Mononuclear cell (primary cell): ENCODE measurements at regions not wholly inside any gene's neighbourhood (a gene's known extent, or its start where the extent isn't known, plus 50 kb on each side); places are given as distances from the start of the nearest gene placed in this dataset.

Source experiments
- H3K27me3 ChIP-seq: 2 replicates; pipeline ENCODE4 v1.6.0; 2011; ENCODE audit warnings: low read length, control low read depth; ENCODE audit not compliant: insufficient read depth
- H3K4me1 ChIP-seq: 2 replicates; pipeline ENCODE4 v1.5.1; 2011; ENCODE audit warnings: mild to moderate bottlenecking, low read length, control low read depth; ENCODE audit not compliant: insufficient read depth
- H3K4me3 ChIP-seq: 2 replicates; pipeline ENCODE4 v1.5.1; 2011; ENCODE audit warnings: mild to moderate bottlenecking, low read length, moderate library complexity
- H3K9me3 ChIP-seq: 2 replicates; pipeline ENCODE4 v1.5.1; 2011; ENCODE audit warnings: low read depth, mild to moderate bottlenecking, control low read depth, low read length

DNA sequence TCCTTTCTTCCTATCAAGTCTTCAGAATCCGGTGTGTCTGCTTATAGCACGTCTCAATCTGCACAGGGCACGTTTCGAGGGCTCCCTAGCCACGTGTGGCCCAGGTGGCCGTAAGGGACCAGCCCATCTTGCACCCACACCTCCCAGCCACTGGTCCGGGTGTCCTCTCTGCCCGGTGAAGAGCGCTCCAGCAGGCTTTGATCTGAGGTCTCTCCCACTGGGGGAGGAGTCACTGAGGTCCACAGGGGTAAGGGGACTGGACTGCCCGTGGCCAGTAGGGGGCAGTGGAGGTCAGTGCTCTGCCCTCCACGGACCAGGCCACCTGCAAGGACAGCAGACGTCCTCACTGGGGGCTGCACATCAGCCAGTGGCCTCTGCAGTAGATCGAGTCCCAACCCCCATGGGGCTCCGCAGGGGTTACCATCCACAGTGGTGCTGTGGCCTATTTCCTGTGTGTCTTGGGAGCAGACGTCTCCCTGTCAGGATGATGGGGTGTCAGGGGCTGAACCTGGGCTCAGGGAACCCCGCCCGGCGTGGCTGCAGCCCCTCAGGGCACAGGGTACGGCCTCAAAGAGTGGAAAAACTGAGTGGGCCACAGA, 204.1 kb upstream of the CIBAR2 start:
- Histone ChIP-seq H3K4me3 (no peak overlapping the region), H3K4me1 (peaks cover 4% of the 10 kb centered on the region), H3K9me3 (no peaks in the 10 kb centered on the region), H3K27me3 (no peaks in the 10 kb centered on the region)

DNA sequence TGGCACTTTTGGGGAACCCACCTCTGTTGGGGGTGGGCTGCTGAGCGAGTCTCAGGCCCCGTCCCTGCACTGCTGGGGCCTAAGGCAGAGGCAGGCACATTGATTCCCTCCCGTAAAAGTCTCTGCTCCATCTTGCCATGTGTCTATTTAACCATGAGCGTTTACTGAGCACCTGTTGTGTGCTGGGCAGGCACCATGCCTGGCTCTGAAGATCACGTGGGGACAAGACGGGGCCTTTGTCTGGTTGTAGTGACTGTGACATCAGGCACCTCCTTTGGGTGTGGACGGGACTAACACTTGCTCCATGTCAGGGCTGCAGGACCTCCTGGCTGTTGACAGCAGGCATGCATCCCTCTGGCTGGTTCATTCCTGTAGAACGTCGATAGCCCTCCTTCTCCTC, 204.7 kb upstream of the CIBAR2 start:
- Histone ChIP-seq H3K4me1 (no peaks in the 10 kb centered on the region), H3K9me3 (no peaks in the 10 kb centered on the region), H3K4me3 (no peak overlapping the region), H3K27me3 (no peaks in the 10 kb centered on the region)

DNA sequence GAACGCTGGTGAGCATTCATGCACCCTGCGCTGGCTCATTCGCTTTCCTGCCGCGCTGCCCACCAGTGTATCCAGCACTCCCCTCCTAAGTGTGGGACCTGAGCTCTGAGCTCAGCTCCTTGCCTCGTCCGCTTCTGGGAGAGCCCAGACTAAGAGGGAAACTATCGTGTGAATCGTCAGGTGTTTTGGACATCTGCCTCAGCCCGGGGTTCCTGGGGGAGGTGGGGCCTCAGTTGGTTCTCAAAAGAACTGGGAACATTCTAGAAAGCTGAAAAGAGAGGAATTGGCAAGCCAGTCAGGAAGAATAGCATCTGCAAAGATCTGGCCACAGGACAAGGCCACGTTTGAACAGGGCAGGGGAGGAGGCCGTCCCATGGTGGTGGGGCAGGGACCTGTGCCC, 205.4 kb upstream of the CIBAR2 start:
- Histone ChIP-seq H3K9me3 (no peaks in the 10 kb centered on the region), H3K4me1 (no peaks in the 10 kb centered on the region), H3K4me3 (no peak overlapping the region), H3K27me3 (no peaks in the 10 kb centered on the region)

GRCh38 chr16:85319208-85319983, 207.1 kb upstream of the CIBAR2 start:
- no peaks in the 10 kb centered on the region for H3K9me3 ChIP-seq
- no peak overlapping the region for H3K4me3 ChIP-seq
- H3K4me1 ChIP-seq = no peaks in the 10 kb centered on the region
- no peaks in the 10 kb centered on the region for H3K27me3 ChIP-seq

DNA sequence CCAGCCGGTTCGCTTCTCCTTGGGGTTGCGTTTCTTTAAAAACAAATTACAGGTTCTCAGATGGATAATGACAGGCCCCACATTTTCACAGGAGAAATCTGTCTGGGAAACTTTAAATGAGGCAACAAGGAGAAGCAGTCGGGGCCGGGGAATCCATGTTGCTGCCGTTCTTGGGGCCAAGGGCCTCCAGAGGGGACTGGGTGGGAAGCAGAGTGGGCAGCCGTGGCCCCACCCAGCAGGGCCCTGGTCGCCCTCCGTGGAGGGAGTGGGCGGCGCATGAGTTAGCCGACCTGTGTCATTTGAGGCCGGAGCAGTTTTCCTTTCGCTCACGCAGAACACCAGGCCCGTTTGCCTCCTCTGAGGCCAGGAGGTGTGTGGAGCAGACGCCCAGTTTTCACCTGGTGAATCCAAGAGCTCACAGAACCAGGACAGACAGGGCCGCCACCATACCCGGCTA, 207.7 kb upstream of the CIBAR2 start:
- H3K27me3 ChIP-seq = no peaks in the 10 kb centered on the region
- no peak overlapping the region for H3K4me3 ChIP-seq
- H3K4me1 ChIP-seq = no peaks in the 10 kb centered on the region
- no peaks in the 10 kb centered on the region for H3K9me3 ChIP-seq

DNA sequence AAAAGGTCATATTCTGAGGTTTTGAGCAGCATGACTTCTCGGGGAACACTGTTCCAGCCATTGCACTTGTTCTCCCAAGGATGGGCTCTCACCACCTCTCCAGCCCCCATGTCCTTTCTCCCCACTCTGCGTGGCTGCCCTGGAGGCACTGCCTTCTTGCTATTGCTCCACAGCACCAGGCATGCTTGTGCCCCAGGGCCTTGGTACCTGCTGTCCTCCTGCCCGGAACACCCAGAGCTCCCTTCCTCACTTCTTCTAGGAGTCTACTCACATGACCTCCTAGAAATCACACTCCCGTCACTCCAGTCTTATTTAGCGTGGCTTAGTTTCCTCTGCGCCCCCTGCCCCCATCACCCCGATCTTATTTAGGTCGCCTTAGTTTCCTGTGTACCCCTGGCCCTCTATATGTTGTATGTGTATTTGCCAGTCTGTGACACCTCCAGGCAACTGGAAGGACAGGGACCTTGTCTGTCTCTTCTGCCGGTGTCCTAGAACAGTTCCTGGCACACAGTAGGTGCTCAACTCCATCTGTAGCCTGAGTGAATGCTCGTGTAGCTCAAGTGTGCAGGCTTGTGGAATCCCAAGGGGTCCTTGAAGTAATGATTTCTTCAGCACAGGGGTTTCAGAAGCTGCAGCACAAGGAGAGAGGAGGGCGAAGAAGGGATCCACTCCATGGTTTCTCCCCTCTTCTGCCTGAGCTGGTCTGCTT, 208.6 kb upstream of the CIBAR2 start:
- Histone ChIP-seq H3K4me1 (no peaks in the 10 kb centered on the region), H3K4me3 (no peak overlapping the region), H3K9me3 (no peaks in the 10 kb centered on the region), H3K27me3 (no peaks in the 10 kb centered on the region)

DNA sequence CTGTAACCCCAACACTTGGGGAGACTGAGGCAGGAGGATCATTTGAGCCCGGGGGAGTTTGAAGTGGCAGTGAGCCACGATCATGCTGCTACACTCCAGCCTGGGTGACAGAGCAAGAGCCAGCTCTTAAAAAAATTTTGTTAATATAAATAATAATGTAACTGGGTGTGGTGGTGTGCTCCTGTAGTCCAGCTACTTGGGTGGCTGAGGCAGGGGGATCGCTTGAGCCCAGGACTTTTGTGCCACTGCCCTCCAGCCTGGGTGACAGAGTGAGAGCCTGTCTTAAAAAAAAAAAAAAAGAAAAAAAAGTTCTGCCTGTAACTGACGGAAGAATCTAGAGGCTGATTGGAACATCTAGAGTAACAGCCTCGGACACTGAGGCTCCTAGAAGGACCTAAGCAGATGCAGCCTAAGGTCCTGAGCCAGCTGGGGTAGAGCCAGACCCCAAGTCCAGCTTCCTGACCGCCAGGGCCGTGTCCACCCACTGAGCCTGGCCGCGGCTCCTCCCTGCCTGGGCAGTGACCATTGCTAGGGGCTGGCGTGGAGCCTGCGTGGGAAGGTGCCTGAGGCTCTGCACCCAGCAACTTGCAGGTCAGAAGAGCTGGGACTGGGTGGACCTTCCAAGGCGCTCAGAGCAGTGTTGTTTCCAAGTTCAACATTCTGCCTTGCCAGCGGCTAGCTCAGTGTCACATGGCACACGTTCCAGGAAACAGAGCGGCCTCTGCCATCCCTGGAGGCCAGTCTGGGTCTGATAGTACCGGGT, 209.4 kb upstream of the CIBAR2 start:
- Histone ChIP-seq H3K27me3 (no peaks in the 10 kb centered on the region), H3K4me3 (no peak overlapping the region), H3K4me1 (no peaks in the 10 kb centered on the region)

DNA sequence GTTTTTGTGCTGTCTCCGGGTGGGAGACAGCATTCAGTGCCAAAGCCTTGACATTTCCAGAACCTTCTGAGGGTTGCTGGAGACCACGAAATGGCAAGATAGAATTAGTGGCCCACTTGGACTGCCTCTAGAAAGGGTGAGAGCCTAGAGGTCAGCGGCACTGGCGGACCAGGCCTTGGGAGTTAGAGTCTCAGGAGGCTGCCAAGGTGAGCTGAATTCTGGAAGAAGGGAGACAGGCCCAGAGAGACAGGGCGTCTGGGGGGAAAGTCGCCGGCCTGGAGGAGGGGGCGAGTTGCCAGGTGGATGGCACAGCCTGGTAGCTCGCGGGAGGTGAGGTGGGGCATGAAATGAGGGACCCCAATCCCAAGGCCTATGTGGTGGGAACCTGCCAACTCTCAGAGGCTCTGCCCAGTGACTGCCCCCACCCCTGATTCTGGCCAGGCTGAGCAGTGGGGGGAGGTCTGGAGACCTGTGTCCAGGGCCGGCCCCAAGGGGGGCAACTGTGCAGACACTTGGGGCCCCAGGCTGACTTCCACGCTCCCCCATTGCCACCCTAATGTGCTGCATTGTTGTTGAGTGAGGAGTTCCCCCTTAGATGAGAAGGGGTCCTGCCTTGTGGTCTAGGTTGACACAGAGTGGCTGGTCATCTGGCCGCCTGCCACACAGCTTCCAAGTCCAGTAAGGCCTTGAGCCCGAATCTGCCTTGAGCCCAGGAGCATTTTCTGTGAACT, 211.1 kb upstream of the CIBAR2 start:
- H3K9me3 ChIP-seq = no peaks in the 10 kb centered on the region
- H3K27me3 ChIP-seq = peaks cover 1% of the 10 kb centered on the region
- no peak overlapping the region for H3K4me3 ChIP-seq
- H3K4me1 ChIP-seq = no peaks in the 10 kb centered on the region

More for the DNA sequence above, 209.4 kb upstream of the CIBAR2 start:
- no peaks in the 10 kb centered on the region for H3K9me3 ChIP-seq

GRCh38 chr16:85323961-85324253, 211.6 kb upstream of the CIBAR2 start:
- Histone ChIP-seq H3K4me3 (no peak overlapping the region), H3K9me3 (no peaks in the 10 kb centered on the region), H3K4me1 (no peaks in the 10 kb centered on the region), H3K27me3 (peaks cover 3% of the 10 kb centered on the region)

DNA sequence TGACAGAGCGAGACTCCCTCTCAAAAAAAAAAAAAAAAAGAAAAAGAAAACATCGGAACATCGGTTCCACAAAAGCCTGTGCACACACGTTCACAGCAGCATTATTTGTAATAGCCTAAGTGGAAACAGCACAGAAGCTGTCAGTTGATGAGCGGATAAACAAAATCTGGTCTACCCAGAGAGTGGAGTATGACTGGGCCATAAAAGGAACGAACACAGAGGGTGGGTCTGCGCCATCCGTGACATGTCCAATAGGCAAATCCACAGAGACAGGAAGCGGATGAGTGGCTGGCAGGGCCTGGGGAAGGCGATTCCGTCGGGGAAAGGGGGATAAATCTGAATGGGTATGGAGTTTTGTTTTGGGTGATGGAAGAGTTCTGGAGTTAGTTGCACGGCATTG, 212.2 kb upstream of the CIBAR2 start:
- Histone ChIP-seq H3K4me1 (no peaks in the 10 kb centered on the region), H3K4me3 (no peak overlapping the region), H3K9me3 (no peaks in the 10 kb centered on the region), H3K27me3 (peaks cover 9% of the 10 kb centered on the region)

DNA sequence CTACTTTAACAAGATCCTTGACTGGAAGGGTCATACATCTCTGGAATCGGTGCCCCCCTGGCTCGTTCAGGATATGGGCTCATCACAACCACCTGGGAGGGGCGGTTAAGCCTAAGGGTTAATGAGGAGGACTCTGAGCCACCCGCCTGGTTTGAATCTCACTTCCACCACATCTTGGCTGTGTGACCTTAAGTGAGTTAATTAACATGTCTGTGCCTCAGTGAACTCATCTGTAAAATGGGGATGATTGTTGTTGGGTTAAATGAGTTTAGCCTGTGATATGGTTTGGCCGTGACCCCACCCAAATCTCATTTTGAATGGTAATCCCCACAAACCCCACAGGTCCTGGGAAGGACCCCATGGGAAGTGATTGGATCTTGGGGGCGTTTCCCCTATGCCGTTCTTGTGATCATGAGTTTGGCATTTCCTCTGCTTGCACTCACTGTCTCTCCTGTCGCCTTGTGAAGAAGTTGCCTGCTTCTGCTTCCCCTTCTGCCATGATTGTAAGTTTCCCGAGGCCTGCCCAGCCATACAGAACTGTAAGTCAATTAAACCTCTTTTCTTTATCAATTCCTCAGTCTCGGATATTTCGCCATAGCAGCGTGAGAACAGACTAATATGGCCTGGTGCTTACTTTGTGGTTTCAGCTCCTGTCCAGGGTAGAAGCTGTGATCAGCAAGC, 214.0 kb upstream of the CIBAR2 start:
- H3K9me3 ChIP-seq = no peaks in the 10 kb centered on the region
- no peak overlapping the region for H3K4me3 ChIP-seq
- no peaks in the 10 kb centered on the region for H3K4me1 ChIP-seq
- peaks cover 15% of the 10 kb centered on the region for H3K27me3 ChIP-seq

DNA sequence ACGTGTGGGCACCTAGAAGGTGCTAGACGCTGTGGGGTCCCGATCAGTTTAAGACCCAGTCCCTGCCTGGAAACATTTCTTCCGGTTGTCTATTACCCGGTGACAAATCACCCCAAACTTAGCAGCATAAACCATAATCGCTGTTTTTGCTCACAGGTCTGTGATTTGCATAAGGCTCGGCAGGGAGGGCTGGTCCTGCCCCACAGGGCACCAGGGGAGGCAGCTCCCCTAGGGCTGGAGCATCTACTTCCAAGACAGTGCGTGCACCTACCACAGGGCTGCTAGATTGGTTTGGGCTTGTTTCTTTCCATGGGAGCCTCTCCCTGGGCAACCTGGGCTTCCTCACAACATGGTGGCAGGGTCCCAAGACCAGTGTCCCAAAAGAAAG, 214.5 kb upstream of the CIBAR2 start:
- H3K4me1 ChIP-seq = no peaks in the 10 kb centered on the region
- H3K4me3 ChIP-seq = no peak overlapping the region
- no peaks in the 10 kb centered on the region for H3K9me3 ChIP-seq
- H3K27me3 ChIP-seq = peaks cover 15% of the 10 kb centered on the region

DNA sequence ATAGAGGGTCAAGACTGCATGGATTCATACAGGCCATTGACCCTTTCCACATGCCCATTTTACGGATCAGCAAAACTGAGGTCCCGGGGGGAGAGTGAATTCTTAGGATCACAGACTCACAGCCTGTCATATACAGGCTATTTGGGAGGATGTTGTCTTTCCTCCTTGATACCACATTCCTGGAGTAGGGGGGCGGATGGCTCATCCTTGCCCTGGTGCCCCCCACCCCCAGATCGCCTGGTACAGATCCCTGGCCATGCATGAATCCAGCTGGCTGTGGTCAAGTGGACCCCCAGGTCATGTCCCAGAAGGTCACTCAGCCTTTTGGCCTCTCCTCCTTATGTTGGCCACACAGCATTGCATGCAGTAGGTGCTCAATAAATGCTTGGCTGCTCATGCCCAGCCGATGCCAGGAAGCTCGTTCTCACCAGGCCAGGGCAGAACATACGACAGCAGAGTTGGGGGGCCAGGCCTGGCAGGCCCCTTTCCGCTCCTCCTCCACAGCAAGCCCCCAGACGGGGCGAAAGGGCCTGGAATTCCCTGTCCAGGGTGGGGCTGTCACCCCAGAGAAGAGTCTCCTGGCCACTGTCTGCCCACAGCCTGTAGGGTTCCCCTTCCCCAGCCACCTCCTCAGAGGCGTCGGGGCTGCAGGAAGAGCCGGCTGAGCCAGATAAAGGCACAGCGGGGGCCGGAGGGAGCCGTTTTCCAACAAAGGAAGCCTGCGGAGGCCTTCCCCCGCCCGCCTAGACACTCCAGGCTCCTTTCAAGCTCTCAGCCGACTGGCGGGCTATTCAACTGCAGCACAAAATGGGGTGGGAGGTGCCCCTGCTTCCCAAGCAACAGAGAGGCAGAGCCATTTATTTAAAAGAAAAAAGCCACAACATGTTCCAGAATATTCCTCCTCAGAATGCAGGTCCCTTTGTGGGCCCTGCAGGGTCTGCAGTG, 215.7 kb upstream of the CIBAR2 start:
- H3K4me3 ChIP-seq = no peak overlapping the region
- no peaks in the 10 kb centered on the region for H3K4me1 ChIP-seq
- no peaks in the 10 kb centered on the region for H3K9me3 ChIP-seq
- H3K27me3 ChIP-seq = peaks cover 15% of the 10 kb centered on the region
